ENCODE measurements at regions not wholly inside any gene's neighbourhood (a gene's known extent, or its start where the extent isn't known, plus 50 kb on each side); places are given as distances from the start of the nearest gene placed in this dataset.
A peak's percentile ranks its signal among the peaks of the same experiment; 100 is the strongest.
"Not testable (repeated sequence)": the region's sequence is repeated elsewhere in the genome, so short reads cannot be mapped to it uniquely, and the experiment has no call there.

- H3K9me3 ChIP-seq (replicated peaks in 1 of 3); intact Hi-C loops (cut with DNase I); H3K27me3 ChIP-seq; H3K27ac ChIP-seq; H3K4me3 ChIP-seq; H3K4me1 ChIP-seq (replicated peaks in 1 of 2); DNase-seq; H3K36me3 ChIP-seq (replicated peaks in 1 of 2): not testable (repeated sequence)
- WGBS, 4 donors: 23 to 28% methylated on average over 5 of the region's 5 CpGs; no CpG with 5 or more reads in 2 of the 4 donors
Observed at GRCh38 chr2:89938756-89939155, 1247.3 kb downstream of the RPIA start.

- H3K27ac ChIP-seq; H3K27me3 ChIP-seq; H3K4me3 ChIP-seq; H3K36me3 ChIP-seq (replicated peaks in 1 of 2); H3K9me3 ChIP-seq (replicated peaks in 1 of 3); H3K4me1 ChIP-seq (replicated peaks in 1 of 2); DNase-seq; intact Hi-C loops (cut with DNase I): not testable (repeated sequence)
- WGBS, 4 donors: 73 to 88% (median 86%) methylated on average over 2 to 3 of the region's 6 CpGs; no CpG with 5 or more reads in 1 of the 4 donors
Observed at GRCh38 chr2:89944267-89944666, 1252.8 kb downstream of the RPIA start.

- H3K27ac ChIP-seq; H3K9me3 ChIP-seq (replicated peaks in 1 of 3); H3K27me3 ChIP-seq; H3K36me3 ChIP-seq (replicated peaks in 1 of 2); DNase-seq; H3K4me3 ChIP-seq; H3K4me1 ChIP-seq (replicated peaks in 1 of 2); intact Hi-C loops (cut with DNase I): not testable (repeated sequence)
- no CpG with 5 or more reads among the region's 6 CpGs for WGBS, 4 donors
Observed at GRCh38 chr2:89945004-89945616, 1253.6 kb downstream of the RPIA start.

- 43 to 58% (median 50%) methylated on average over 1 to 3 of the region's 3 CpGs for WGBS, 4 donors
- H3K9me3 ChIP-seq (replicated peaks in 1 of 3); H3K4me1 ChIP-seq (replicated peaks in 1 of 2); H3K36me3 ChIP-seq (replicated peaks in 1 of 2); H3K27ac ChIP-seq; intact Hi-C loops (cut with DNase I); H3K4me3 ChIP-seq; H3K27me3 ChIP-seq; DNase-seq: not testable (repeated sequence)
Observed at GRCh38 chr2:89947208-89947815, 1255.8 kb downstream of the RPIA start.

- H3K27me3 ChIP-seq; DNase-seq; H3K36me3 ChIP-seq (replicated peaks in 1 of 2); H3K9me3 ChIP-seq (replicated peaks in 1 of 3); H3K4me3 ChIP-seq; H3K27ac ChIP-seq; intact Hi-C loops (cut with DNase I); H3K4me1 ChIP-seq (replicated peaks in 1 of 2): not testable (repeated sequence)
- WGBS, 4 donors: 40 to 56% (median 49%) methylated on average over 2 to 3 of the region's 3 CpGs
Observed at GRCh38 chr2:89948102-89948501, 1256.6 kb downstream of the RPIA start.

- H3K4me3 ChIP-seq; H3K27ac ChIP-seq; DNase-seq; H3K4me1 ChIP-seq (replicated peaks in 1 of 2); H3K27me3 ChIP-seq; intact Hi-C loops (cut with DNase I); H3K9me3 ChIP-seq (replicated peaks in 1 of 3); H3K36me3 ChIP-seq (replicated peaks in 1 of 2): not testable (repeated sequence)
- WGBS, 4 donors: 0 to 7% (median 1%) methylated on average over 1 of the region's 2 CpGs
Observed at GRCh38 chr2:89950807-89951206, 1259.3 kb downstream of the RPIA start.

- WGBS, 4 donors: 71 to 80% (median 76%) methylated on average over 2 to 3 of the region's 3 CpGs
- H3K27me3 ChIP-seq; H3K9me3 ChIP-seq (replicated peaks in 1 of 3); H3K36me3 ChIP-seq (replicated peaks in 1 of 2); intact Hi-C loops (cut with DNase I); H3K4me3 ChIP-seq; H3K4me1 ChIP-seq (replicated peaks in 1 of 2); H3K27ac ChIP-seq: not testable (repeated sequence)
- TF ChIP-seq CTCF (IDR thresholded peaks at IDR 0.05): peak in 1 of 6 experiments; percentile 10
- peak in 1 of 7 donors; percentile 6 for DNase-seq
Observed at GRCh38 chr2:89957236-89957635, 1265.8 kb downstream of the RPIA start.

GRCh38 chr2:89959729-89960378, 1268.4 kb downstream of the RPIA start:
- H3K36me3 ChIP-seq (replicated peaks in 1 of 2); H3K27me3 ChIP-seq; intact Hi-C loops (cut with DNase I); H3K4me1 ChIP-seq (replicated peaks in 1 of 2); H3K27ac ChIP-seq; DNase-seq; H3K4me3 ChIP-seq; H3K9me3 ChIP-seq (replicated peaks in 1 of 3): not testable (repeated sequence)
- WGBS, 4 donors: 63 to 82% (median 75%) methylated on average over 2 to 3 of the region's 3 CpGs

- intact Hi-C loops (cut with DNase I); H3K27ac ChIP-seq; H3K9me3 ChIP-seq (replicated peaks in 1 of 3); DNase-seq; H3K4me1 ChIP-seq (replicated peaks in 1 of 2); H3K36me3 ChIP-seq (replicated peaks in 1 of 2); H3K4me3 ChIP-seq; H3K27me3 ChIP-seq: not testable (repeated sequence)
- no CpG with 5 or more reads among the region's 2 CpGs for WGBS, 4 donors
Observed at GRCh38 chr2:89960570-89960969, 1269.1 kb downstream of the RPIA start.

GRCh38 chr2:89968567-89968966, 1277.1 kb downstream of the RPIA start:
- 23 to 35% (median 25%) methylated on average over 2 to 3 of the region's 3 CpGs; no CpG with 5 or more reads in 1 of the 4 donors for WGBS, 4 donors
- H3K4me1 ChIP-seq (replicated peaks in 1 of 2); H3K4me3 ChIP-seq; H3K27ac ChIP-seq; H3K36me3 ChIP-seq (replicated peaks in 1 of 2); DNase-seq; H3K27me3 ChIP-seq; intact Hi-C loops (cut with DNase I); H3K9me3 ChIP-seq (replicated peaks in 1 of 3): not testable (repeated sequence)

Data from adrenal gland (tissue), 9 donors.